HCT116 (cell line): ENCODE measurements at regions not wholly inside any gene's neighbourhood (a gene's known extent, or its start where the extent isn't known, plus 50 kb on each side); places are given as distances from the start of the nearest gene placed in this dataset.

Source experiments
- EZH2 ChIP-seq: fragments of 200-600 bp; sonication (generic); IDR thresholded peaks from 2 replicates; pipeline ENCODE4 v1.6.1; 2017; ENCODE audit warnings: antibody characterized with exemption, mixed run types
- TCF7L2 ChIP-seq: IDR thresholded peaks from 2 replicates; pipeline ENCODE4 v1.7.0; 2011; ENCODE audit warnings: borderline replicate concordance, inconsistent platforms; ENCODE audit not compliant: insufficient read depth, insufficient read length; ENCODE audit errors: extremely low read depth
- TF ChIP-seq, protein P1 (sequence below): IDR thresholded peaks from 2 replicates; pipeline ENCODE4 v1.6.1; 2012

DNA sequence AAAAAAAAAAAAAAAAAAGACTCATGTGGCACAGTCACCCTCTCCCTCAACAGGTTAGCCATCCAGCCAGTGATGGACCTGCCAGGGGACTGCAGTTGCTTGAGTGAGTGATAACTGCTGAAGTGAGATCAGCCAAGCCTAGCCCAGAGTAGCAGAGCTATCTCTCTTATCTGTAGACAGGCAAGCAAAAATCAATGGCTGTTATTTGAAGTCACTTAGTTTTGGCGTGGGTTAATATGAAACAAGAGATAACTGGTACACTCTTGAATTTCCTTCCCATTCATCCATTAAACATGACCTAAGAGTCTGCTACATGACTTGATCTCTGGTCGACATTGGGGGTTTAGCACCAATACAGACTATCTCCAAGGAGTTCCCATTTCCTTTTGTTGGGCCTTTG, 51.2 kb upstream of the TNIK start (continued):
- TF ChIP-seq, protein P1, sequence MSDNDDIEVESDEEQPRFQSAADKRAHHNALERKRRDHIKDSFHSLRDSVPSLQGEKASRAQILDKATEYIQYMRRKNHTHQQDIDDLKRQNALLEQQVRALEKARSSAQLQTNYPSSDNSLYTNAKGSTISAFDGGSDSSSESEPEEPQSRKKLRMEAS, result no peak
- no peak for TF ChIP-seq TCF7L2
- TF ChIP-seq EZH2, result no peak
- TF ChIP-seq, all 23 proteins: peak for 0
